HG03097 (cell line): ENCODE measurements at regions not wholly inside any gene's neighbourhood (a gene's known extent, or its start where the extent isn't known, plus 50 kb on each side); places are given as distances from the start of the nearest gene placed in this dataset.
"Not testable (repeated sequence)": the region's sequence is repeated elsewhere in the genome, so short reads cannot be mapped to it uniquely, and the experiment has no call there.

Experiments used
- ATAC-seq: cut with Tn5 transposase; IDR thresholded peaks from one replicate; pipeline ENCODE4 v1.9.1; 2021; ENCODE audit not compliant: unreplicated experiment, low FRiP score

DNA sequence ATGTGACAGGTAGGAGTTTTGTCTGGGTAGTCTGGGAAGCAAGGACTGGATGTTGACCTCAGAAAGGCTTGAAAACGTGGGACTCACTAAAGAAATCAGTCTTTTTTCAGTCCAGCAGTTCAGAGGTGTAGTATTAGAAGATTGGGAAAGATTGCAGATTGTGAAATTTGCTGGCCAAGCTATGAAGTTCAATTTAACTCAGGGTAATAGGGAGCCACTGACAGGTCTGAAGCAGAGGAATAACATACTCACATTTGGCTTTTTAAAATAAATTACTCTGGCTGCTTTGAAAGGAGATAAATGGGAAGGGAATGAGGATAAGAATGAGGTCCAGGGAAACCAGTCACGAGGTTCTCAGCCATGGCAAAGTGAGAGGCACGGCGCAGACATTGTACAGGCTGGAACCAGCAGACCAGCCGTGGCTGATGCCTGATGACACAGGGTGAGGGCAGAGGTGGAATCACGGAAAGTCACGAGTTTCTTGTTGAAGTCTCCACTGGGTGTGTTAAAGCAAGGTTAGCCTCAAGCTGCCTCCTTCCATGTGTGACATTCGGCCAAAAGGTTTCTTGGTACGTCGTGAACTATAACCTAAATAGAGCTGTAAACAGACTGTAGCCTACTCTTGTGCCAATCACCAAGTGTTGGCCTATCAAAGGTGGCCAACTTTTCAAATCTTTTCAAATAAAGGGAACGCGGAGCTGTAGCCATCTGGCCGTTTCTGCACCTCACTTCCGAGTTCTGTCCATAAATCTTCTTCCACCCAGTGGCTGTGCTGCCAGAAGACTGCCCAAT lies 377.6 kb downstream of the IRS2 start:
- ATAC-seq = no peak

DNA sequence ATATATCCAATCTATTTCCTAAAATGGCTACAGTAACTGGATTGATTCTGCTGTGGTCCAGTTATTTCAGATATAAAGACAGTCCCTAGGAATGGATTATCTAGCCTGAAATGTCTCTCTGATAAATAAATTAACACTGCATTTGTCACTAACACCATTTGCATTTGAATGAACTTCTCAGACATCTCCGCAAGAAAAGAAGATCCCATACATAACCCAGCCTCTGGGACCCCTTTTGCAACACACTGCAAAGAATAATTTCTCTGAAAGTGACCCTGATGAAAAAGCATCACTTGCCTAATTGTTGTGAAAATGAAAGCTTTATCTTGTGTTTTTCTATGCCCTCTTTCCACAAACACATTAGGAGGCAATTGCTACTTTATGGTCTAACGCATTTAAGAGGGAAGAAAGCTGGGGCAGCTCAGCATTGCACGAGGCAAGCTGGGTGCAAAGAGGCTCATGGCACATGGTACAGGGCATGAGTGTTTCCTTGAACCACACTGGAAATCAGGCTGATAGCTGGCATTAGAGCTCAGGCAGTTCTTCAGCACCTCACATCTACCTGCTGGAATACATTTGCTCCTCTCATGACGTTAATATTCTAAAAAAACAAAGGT lies 379.9 kb downstream of the IRS2 start:
- ATAC-seq = no peak

DNA sequence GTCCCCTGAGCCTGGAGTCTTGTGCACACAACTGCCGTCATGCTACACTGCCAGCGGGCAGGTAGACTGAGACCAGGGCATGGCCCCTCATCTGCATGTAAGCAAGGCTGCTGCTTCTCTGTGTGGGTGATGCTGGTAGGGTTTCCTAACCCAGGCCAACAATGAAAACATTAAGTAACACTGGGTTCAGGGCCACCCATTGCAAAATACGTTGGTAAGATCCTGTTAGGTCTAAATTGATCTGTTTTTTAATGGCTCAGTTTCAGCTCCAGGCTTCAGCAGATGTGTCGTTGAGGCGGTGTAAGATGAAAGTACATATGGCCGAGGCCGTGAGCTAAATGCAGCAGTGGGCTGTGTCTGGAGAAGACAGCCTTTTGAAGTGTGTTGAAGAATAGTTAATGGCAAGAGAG lies 383.4 kb downstream of the IRS2 start:
- ATAC-seq = no peak

DNA sequence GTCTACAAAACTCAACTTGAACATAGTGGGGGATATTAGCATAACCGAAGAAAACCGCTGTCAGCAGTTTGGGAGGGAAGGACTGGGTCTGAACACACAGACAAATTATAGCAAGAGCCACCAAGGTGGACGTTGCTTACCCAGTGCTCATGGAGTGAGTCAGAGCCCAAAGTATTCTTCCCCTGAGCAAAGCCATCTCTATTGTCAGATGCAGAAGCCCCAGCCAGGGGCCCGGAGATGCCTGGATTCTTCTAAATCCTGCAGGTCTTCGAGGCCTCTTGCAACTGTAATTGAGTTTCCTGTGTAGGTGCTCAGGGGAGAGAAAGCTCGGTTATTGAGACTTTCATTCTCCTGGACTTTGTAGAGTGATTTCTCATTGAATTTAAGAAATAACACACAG lies 384.5 kb downstream of the IRS2 start:
- ATAC-seq = no peak

DNA sequence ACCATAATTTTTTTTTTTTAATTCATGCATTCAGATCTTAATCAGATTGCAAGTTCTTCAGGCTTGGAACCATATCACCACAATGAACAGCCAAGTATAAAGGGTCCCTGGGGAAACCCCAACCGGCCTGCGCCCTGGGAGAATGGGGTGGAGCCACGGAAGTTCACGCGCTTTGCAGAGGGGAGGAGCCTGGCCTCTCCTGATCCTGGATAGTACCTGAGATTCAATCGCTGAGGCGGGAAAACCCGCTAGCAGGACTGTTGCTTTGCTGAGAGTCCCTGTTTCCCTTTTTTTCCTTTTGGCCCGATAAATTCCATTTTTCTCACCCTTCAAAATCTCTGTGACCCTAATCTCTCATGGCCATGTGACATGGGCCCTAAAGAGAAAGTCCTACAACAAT lies 385.1 kb downstream of the IRS2 start:
- ATAC-seq = no peak

DNA sequence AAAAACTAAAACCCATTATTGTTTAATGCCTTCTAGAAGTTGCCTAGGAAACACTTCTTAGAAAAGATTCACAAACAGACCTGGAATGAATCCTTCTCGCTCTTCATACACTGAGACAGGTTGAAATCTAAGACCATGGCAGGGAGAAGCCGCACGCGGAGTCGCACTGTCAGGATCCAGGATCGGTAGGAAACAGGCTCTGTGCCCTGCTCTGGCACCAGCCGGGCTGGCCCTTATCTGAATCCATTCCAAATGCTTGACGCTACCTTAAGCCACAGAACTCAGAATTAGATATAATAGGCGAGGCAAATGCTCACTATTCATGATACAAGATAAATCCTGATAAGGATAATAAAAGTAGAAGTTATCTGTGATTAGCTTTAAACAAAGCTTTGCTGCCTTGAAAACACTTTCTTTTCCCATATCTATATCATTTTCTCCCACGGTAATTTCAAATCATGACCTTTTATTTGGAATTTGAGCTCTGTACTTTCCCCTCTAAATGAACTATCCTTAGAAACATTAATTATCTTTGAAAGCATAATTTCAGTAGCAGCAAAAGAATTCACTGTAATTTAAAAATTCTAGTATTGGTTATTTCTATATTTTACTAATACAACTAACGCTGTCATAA lies 385.6 kb downstream of the IRS2 start:
- no peak for ATAC-seq

DNA sequence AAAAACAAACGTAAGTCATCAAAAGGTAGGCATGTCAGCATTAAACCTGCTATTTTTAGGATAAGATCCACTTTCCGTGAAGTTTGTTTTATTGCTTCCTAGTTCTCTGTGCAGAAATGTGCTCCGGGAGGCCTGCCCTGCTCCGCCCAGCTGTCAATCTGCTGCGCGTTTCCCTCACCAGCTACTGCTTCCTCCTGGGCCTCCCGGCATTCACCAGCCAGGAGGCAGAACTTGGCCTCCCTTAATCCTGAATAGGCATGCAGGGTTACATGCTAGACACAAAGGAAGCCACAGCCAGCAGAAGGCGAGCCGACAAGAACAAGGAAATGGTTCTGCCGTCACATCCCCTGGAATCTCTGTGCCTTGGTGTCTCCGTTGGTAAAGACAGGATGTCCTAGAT lies 386.2 kb downstream of the IRS2 start:
- no peak for ATAC-seq

DNA sequence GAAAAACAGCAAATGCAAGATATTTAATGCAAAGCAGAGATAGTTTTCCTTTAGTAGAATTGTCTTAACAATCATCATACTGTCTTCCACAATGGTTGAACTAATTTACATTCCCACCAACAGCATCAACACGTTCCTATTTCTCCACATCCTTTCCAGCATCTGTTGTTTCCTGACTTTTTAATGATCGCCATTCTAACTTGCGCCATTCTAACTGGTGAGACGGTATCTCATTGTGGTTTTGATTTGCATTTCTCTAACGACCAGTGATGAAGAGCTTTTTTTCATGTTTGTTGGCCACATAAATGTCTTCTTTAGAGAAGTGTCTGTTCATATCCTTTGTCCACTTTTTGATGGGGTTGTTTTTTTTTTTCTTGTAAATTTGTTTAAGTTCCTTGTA lies 388.3 kb downstream of the IRS2 start:
- ATAC-seq = not testable (repeated sequence)

DNA sequence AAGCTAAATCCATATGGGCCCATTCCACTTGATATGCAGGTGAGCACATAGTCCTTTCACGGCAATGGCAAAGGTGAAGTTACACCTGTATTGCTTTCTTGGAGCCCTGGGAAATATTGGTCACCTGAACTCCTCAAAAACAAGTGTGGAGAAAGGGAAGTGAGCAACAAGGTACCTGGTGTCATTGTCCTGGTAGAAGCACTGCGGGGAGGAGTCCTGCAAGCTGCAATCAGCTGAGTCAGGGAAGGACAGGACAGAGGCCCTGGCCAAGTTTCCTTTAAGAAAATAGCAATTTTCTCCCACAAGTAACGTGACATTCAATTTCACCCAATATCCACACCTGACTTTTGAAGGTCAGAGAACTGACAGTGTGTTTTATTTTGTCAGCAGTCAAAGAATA lies 389.1 kb downstream of the IRS2 start:
- no peak for ATAC-seq

DNA sequence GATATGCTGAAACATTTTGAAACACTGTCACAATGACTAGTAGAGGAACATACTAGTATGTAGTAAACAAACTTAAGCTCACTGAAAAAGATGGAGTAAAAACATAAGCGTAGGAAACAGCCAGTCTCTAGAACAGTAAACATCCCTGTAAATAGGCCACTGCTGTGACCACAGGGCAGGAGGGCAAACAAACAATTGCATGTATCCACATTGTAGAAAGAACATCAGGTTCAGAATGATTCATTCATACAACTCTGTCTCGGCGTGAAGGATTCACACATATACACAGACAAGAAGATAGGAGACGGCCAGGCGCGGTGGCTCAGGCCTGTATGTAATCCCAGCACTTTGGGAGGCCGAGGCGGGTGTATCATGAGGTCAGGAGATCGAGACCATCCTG lies 390.1 kb downstream of the IRS2 start:
- ATAC-seq = no peak

DNA sequence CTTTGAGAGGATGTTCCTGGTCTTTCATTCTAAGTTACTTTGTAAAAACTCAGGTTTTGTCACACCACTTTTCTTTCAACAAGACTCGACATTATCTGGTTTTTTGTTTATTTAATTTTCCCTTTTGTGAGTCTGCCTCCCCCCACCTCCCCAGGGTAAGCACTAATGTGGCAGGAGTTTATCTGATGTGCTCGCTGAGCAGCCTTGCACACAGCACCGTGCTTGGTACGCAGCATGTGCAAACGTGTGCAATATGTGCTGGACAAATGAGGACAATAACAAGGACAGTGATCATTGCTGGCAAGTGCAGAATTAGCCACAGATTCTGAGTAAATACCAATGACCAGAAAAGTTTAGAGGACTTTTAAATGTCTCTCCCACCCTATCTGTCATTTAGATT lies 391.4 kb downstream of the IRS2 start:
- ATAC-seq = no peak

DNA sequence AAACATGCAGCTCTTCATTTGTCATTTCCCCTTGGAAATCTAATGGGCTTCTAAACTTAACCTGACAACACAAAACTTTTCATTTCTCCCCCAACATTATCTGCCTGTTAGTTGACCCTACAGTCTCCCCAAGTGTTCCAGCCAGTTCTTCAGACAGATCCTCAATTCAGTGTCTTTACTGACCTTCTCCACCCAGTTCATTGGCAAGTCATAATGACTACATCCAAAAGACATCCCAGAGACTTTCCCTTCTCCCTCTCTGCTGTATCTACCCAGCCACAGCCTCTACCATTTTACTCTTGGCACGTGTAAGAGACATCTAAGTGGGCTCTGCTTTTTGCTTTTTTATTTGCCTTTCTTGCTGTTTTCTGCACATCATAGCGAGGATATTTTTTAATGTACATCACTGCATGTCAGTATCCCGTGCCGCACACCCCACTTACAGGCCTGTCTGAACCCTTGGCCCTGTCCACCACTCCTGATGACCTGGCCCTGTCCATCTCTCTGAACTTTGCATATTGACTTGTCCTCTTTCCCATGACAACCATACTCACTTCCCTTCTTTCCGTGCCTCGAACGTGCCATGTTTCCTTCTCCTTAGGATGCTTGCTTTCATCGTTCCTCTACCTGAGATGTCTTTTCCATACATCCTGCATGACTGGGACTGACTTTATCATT lies 391.9 kb downstream of the IRS2 start:
- no peak for ATAC-seq

DNA sequence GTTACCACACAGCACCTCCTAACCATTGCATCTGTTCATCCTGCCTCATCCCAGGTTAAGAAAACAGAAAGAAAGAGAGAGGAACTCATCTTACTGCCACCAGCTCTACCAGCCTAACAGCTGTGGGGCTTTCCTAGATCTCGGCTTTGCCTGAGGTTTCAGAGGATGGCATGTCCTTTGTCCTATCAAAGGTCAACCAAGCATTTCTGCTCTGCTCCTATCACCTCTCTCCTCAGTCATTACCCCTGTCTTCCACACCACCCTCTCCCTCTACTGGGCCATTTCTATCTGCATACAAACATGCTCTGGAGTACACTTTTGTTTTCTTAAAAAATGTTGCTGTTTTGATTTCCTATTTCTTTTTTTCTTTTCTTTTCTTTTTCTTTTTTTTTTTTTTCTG lies 393.3 kb downstream of the IRS2 start:
- ATAC-seq = no peak

DNA sequence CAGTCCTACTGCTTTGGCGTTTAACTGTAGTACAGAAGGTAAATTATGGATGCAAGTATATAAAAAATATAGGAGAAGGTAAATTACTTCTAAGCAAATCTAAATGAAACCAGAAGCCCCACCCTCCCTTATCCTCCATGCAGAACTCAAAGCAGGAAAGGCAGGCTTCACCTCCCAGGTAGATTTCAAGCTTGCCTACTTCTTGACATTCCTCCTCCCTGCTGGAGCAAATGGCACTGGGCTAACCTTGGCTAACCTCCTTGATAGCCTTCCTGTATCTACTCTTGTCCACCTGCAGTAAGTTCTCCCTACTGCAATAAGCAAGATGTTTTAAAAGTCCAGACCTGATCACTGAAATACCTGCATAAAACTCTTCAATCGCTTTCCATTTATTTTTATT lies 396.0 kb downstream of the IRS2 start:
- ATAC-seq = no peak

DNA sequence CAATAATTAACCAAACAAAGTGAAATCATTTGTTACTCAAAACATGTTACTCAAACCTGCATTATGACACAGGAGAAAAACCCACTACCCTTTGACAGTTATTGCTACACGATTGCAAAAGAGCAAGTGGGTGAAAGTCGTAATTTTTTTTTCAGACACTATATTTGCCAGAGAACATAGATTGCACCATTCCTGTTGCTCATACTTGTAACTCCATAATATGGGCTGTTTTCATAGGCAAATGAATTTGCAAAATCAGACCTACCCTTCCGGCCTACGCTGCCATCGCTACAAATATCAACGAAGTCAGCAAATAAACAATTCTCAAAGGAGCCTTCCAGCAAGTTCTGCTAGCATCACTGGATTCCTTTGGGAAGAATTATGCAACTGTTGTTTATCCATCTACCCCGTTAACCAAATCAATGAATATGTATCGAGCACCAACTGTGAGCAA lies 396.5 kb downstream of the IRS2 start:
- no peak for ATAC-seq

DNA sequence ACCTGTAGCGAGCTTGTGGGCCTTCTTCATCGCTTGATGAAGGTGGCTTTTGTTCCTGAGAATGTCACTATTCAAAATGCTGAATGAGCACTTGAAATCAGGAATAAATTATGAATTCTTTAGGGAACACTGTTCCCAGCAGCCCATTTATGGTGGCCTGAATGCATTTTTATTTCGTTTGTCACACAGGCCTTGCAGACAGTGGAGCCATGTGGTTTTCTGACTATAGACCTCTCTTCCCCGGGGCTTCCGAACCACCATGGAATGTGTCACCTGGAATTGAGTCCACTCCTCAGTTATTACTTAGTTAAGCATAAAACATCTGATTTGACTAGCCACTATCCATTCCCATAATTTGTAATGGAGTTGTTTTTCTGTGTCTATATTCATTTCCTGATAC lies 396.9 kb downstream of the IRS2 start:
- ATAC-seq = no peak

DNA sequence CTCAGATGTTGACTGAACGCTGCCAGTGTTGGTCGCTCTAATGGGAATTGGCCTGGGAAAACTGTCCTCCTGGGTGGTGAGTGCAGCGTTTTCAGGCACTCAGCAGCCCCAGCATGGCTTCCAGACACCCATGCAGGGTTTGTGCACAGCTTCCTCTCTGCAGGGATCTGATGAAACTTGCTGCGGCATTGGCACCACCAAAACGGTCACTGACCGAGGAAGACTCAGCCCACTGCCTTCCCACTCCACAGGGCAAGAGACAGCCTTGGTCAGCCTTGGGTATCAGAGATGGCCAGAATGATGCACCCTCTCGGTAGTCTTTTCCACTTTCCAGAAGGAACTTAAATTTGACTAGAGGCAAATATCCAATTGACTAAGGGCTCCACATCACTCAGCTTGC lies 398.9 kb downstream of the IRS2 start:
- no peak for ATAC-seq

DNA sequence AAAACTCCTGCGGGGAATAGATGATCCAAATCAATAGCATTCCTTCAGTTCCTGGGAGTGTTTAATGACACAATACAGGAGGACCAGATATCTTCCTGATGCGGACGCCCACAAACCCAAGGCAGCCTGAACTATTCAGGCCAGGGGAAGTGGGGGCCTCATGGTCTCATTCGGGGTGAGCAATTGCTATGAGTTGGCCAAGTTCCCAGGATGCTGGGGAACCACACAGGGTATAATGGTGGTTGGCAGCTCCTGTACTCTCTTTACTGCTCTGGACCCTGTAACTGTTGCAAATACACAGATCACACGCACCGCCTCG lies 401.2 kb downstream of the IRS2 start:
- no peak for ATAC-seq

DNA sequence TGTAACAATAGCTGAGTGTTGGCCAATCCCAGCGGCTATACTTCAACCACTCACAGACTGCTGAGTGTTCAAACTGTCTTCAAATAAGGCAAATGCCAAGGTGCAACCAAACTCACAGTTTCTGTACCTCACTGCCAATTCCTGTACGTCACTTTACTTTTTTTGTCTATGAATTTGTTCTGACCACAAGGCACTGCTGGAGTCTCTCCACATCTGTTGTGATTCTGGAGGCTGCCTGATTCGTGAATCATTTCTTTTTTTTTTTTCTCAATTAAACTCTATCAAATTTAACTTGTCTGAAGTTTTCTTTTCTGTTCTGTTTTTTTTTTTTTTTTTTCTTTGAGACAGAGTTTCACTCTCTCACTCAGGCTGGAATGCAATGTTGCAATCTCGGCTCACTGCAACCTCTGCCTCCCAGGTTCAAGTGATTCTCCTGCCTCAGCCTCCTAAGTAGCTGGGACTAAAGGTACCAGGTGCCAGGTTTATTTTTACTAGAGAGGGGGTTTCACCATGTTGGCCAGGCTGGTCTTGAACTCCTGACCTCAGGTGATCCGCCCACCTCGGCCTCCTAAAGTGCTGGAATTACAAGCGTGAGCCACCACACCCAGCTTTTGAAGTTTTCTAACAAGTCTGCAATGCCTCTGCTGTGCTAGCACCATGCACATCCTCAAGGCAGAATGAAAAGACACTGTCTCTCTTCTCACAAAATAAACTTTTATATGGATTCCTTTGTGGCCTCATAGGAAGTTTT lies 401.7 kb downstream of the IRS2 start:
- no peak for ATAC-seq

DNA sequence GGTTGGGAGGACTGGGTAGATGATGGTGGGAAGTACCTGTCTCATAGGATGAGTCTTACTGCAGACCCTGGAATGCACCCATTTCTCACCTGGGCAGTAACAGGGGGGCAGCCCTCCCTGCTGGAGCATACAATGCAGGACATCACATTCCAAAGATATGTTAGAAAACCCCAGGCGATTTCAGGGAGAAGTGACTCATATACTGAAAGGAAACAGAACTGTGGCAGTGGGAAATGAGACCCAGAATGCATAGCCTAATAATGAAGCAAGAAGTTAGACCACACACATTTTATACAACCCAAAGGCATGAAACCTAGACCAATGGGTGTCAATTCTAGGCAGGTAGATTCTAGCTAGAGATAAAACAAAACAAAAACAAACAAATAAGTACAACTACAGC lies 402.7 kb downstream of the IRS2 start:
- no peak for ATAC-seq
